ENCODE measurements at regions not wholly inside any gene's neighbourhood (a gene's known extent, or its start where the extent isn't known, plus 50 kb on each side); places are given as distances from the start of the nearest gene placed in this dataset.

DNA sequence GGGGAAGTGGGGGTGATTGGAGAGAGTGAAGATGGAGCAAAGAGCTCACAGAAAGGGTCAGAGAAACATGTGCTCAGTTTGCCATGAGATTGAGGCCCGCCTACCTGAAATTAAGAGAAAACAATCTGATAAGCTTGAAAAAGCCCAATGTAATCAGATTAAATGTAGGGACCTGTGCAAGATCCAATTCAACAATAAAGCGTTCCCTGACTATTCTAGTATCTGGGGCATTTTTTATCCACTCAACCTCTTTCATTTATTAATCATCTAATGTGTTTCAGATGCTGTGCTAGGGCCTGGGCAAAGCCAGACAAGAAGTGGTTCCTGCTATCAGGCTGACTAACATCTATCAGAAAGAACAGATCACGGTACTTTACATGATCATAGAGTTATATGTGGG, 238.4 kb upstream of the MYO3A start:
- Histone ChIP-seq H3K27ac (no peak overlapping the region), H4K20me1 (ENCODE audit: insufficient read depth, poor library complexity, severe bottlenecking) (no peaks in the 10 kb centered on the region), H3K36me3 (replicated peaks; ENCODE audit: insufficient read depth, low read depth) (no peaks in the 10 kb centered on the region), H3K4me1 (ENCODE audit: insufficient read depth) (no peaks in the 10 kb centered on the region), H3K9me3 (ENCODE audit: low read depth) (no peaks in the 10 kb centered on the region), H3K4me2 (no peak overlapping the region), H2AFZ (no peak overlapping the region), H3K27me3 (no peaks in the 10 kb centered on the region), H3K4me3 (no peak overlapping the region), H3K79me2 (no peaks in the 10 kb centered on the region), H3K9me2 (replicated peaks; ENCODE audit: insufficient read depth) (no peaks in the 10 kb centered on the region)
- 83% methylated on average over 3 of the region's 3 CpGs for WGBS (ENCODE audit: low lambda C conversion rate, missing lambda C conversion rate)
- no peak for DNase-seq (ENCODE audit: low spot score)
- TF ChIP-seq EZH2 (IDR thresholded peaks at IDR 0.05; ENCODE audit: borderline replicate concordance) (no peak), CTCF (IDR thresholded peaks at IDR 0.05; ENCODE audit: poor library complexity) (no peak), EZH2phosphoT487 (IDR thresholded peaks at IDR 0.05; ENCODE audit: low read depth, severe bottlenecking, unreplicated experiment) (no peak)

DNA sequence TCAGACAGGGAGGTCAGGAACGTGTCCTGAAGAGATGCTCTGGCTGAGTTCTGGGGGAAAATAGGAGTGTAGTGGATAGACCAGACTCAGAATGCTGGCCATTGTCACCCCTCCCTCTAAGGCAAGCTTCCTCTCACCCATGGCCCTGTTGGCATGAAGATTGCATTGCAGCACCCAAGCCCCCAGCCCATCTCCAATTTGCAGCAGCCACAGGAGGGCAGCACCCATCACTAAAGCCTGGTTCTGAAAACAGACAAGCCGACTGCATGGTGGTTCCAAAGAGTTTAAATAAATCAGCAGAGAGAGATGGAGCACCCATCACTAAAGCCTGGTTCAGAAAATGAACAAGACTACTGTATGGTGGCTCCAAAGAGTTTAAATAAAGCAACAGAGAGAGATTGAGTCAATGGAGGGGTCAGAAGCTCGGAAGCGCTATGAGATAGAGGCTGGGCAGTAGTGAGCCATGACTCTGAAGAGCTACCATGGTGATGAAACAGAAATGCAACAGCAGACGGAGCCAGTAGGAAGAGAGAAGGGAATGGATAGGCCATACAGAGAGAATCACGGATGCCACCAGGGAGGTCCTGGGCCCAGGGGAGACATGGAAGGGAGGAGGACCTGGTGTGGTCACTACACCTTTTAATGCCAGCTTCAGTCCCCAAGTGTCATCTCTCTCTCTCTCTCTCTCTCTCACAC, 237.9 kb upstream of the MYO3A start:
- Histone ChIP-seq H3K36me3 (replicated peaks; ENCODE audit: insufficient read depth, low read depth) (no peaks in the 10 kb centered on the region), H3K4me2 (no peak overlapping the region), H3K4me1 (ENCODE audit: insufficient read depth) (no peaks in the 10 kb centered on the region), H3K4me3 (no peak overlapping the region), H3K79me2 (no peaks in the 10 kb centered on the region), H3K9me3 (ENCODE audit: low read depth) (no peaks in the 10 kb centered on the region), H3K9me2 (replicated peaks; ENCODE audit: insufficient read depth) (no peaks in the 10 kb centered on the region), H4K20me1 (ENCODE audit: insufficient read depth, poor library complexity, severe bottlenecking) (no peaks in the 10 kb centered on the region), H3K27me3 (no peaks in the 10 kb centered on the region), H3K27ac (no peak overlapping the region), H2AFZ (no peak overlapping the region)
- 89% methylated on average over 6 of the region's 6 CpGs for WGBS (ENCODE audit: low lambda C conversion rate, missing lambda C conversion rate)
- TF ChIP-seq CTCF (IDR thresholded peaks at IDR 0.05; ENCODE audit: poor library complexity), result no peak
- TF ChIP-seq EZH2phosphoT487 (IDR thresholded peaks at IDR 0.05; ENCODE audit: low read depth, severe bottlenecking, unreplicated experiment), result no peak
- TF ChIP-seq EZH2 (IDR thresholded peaks at IDR 0.05; ENCODE audit: borderline replicate concordance), result no peak
- DNase-seq (ENCODE audit: low spot score), result no peak

- no peaks in the 10 kb centered on the region for H3K9me3 ChIP-seq (ENCODE audit: low read depth)
- 93% methylated on average over 5 of the region's 5 CpGs for WGBS (ENCODE audit: low lambda C conversion rate, missing lambda C conversion rate)
- no peaks in the 10 kb centered on the region for H4K20me1 ChIP-seq (ENCODE audit: insufficient read depth, poor library complexity, severe bottlenecking)
- no peaks in the 10 kb centered on the region for H3K79me2 ChIP-seq
- no peak overlapping the region for H3K4me2 ChIP-seq
- no peak for TF ChIP-seq EZH2phosphoT487 (IDR thresholded peaks at IDR 0.05; ENCODE audit: low read depth, severe bottlenecking, unreplicated experiment)
- TF ChIP-seq CTCF (IDR thresholded peaks at IDR 0.05; ENCODE audit: poor library complexity), result no peak
- TF ChIP-seq EZH2 (IDR thresholded peaks at IDR 0.05; ENCODE audit: borderline replicate concordance), result no peak
- no peaks in the 10 kb centered on the region for H3K36me3 ChIP-seq (replicated peaks; ENCODE audit: insufficient read depth, low read depth)
- no peaks in the 10 kb centered on the region for H3K27me3 ChIP-seq
- no peak for DNase-seq (ENCODE audit: low spot score)
- H3K4me1 ChIP-seq (ENCODE audit: insufficient read depth), result no peaks in the 10 kb centered on the region
- no peak overlapping the region for H2AFZ ChIP-seq
- no peak overlapping the region for H3K27ac ChIP-seq
- no peak overlapping the region for H3K4me3 ChIP-seq
- no peaks in the 10 kb centered on the region for H3K9me2 ChIP-seq (replicated peaks; ENCODE audit: insufficient read depth)
Measured at GRCh38 chr10:25697412-25697811, 236.6 kb upstream of the MYO3A start.

All from hepatocyte (in vitro differentiated cells).